Endothelial cell of umbilical vein (primary cell): ENCODE measurements at regions not wholly inside any gene's neighbourhood (a gene's known extent, or its start where the extent isn't known, plus 50 kb on each side); places are given as distances from the start of the nearest gene placed in this dataset.

Experiments
- EZH2 ChIP-seq: IDR thresholded peaks from 2 replicates; pipeline ENCODE4 v1.6.1; 2012; ENCODE audit warnings: borderline replicate concordance, low read depth, mild to moderate bottlenecking, moderate library complexity, low read length, inconsistent platforms; ENCODE audit not compliant: severe bottlenecking
- FOS ChIP-seq: IDR thresholded peaks from 2 replicates; pipeline ENCODE4 v1.6.1; 2011; ENCODE audit warnings: mild to moderate bottlenecking, low read length, moderate library complexity, borderline replicate concordance; ENCODE audit not compliant: insufficient read depth
- GATA2 ChIP-seq: IDR thresholded peaks from 2 replicates; pipeline ENCODE4 v1.7.0; 2011; ENCODE audit warnings: low read depth, mild to moderate bottlenecking, moderate library complexity, mixed read lengths, low read length; ENCODE audit not compliant: insufficient read length, insufficient read depth
- JUN ChIP-seq: IDR thresholded peaks from 2 replicates; pipeline ENCODE4 v1.6.1; 2011; ENCODE audit warnings: borderline replicate concordance, low read depth; ENCODE audit not compliant: insufficient read length, insufficient read depth
- MYC ChIP-seq: IDR thresholded peaks from one replicate; pipeline ENCODE4 v1.6.1; 2011; ENCODE audit warnings: mild to moderate bottlenecking, low read depth, low read length
- POLR2A ChIP-seq: IDR thresholded peaks from 2 replicates; pipeline ENCODE4 v1.6.1; 2012; ENCODE audit warnings: low read depth, mild to moderate bottlenecking, control low read depth, low read length
- POLR2AphosphoS5 ChIP-seq: IDR thresholded peaks from 2 replicates; pipeline ENCODE4 v1.6.1; 2012; ENCODE audit warnings: low read depth, mild to moderate bottlenecking, control low read depth, low read length, moderate library complexity; ENCODE audit not compliant: insufficient read depth
- TF ChIP-seq, protein P1 (sequence below), 2 donors: IDR thresholded peaks; 1 replicate in 1 of 2; 2 replicates in 1 of 2; pipeline ENCODE4 v1.5.1; 2011; ENCODE audit warnings: low read length in 2 of 2, mild to moderate bottlenecking in 2 of 2, moderate library complexity in 2 of 2, control low read depth in 1 of 2, inconsistent platforms in 1 of 2, low read depth in 1 of 2; ENCODE audit not compliant: insufficient read depth in 1 of 2; ENCODE audit errors: extremely low read depth in 1 of 2
- TF ChIP-seq, protein P2 (sequence below): IDR thresholded peaks from 2 replicates; pipeline ENCODE4 v1.6.1; 2011; ENCODE audit not compliant: insufficient read depth, insufficient read length

DNA sequence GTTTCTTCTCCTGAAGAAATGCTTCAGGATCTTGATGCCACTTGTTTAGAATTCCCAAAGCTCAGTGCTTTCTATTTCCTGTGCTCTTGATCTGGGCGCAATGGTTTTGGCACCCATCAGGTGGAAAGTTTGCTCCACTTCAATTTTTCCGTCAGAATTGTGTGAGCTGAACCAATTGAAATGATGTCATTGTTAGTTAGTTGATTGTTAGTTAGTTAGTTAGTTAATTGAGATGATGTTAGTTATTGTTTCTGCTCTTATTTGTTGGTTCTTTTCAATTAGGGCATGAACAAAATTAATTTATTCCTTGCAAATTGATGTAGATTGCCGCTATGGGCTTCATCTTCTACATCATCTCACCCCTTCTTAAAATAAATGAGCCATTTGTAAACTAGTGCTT is 252.6 kb downstream of the BAMBI start:
- TF ChIP-seq, protein P1, sequence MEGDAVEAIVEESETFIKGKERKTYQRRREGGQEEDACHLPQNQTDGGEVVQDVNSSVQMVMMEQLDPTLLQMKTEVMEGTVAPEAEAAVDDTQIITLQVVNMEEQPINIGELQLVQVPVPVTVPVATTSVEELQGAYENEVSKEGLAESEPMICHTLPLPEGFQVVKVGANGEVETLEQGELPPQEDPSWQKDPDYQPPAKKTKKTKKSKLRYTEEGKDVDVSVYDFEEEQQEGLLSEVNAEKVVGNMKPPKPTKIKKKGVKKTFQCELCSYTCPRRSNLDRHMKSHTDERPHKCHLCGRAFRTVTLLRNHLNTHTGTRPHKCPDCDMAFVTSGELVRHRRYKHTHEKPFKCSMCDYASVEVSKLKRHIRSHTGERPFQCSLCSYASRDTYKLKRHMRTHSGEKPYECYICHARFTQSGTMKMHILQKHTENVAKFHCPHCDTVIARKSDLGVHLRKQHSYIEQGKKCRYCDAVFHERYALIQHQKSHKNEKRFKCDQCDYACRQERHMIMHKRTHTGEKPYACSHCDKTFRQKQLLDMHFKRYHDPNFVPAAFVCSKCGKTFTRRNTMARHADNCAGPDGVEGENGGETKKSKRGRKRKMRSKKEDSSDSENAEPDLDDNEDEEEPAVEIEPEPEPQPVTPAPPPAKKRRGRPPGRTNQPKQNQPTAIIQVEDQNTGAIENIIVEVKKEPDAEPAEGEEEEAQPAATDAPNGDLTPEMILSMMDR (IDR thresholded peaks at IDR 0.05; ENCODE audit: extremely low read depth in 1 of 2, insufficient read depth in 1 of 2, low read depth in 1 of 2, low read length in 2 of 2) = no peak
- no peak for TF ChIP-seq POLR2A
- no peak for TF ChIP-seq EZH2
- TF ChIP-seq, protein P2, sequence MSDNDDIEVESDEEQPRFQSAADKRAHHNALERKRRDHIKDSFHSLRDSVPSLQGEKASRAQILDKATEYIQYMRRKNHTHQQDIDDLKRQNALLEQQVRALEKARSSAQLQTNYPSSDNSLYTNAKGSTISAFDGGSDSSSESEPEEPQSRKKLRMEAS = no peak
- TF ChIP-seq POLR2AphosphoS5 = no peak
- no peak for TF ChIP-seq MYC
- TF ChIP-seq JUN = no peak
- TF ChIP-seq FOS = no peak
- no peak for TF ChIP-seq GATA2
